ENCODE measurements at regions not wholly inside any gene's neighbourhood (a gene's known extent, or its start where the extent isn't known, plus 50 kb on each side); places are given as distances from the start of the nearest gene placed in this dataset.
A peak's percentile ranks its signal among the peaks of the same experiment; 100 is the strongest.
"Not testable (repeated sequence)": the region's sequence is repeated elsewhere in the genome, so short reads cannot be mapped to it uniquely, and the experiment has no call there.

GRCh38 chr3:153275514-153275913 is 113.5 kb downstream of the RAP2B start:
- H3K4me3 Mint-ChIP-seq, result no peak overlapping the region
- no peaks in the 10 kb centered on the region for H3K36me3 Mint-ChIP-seq (ENCODE audit: insufficient read depth)
- ATAC-seq (replicated peaks), result no peak
- H3K27ac Mint-ChIP-seq, result no peak overlapping the region
- no peaks in the 10 kb centered on the region for H3K9me3 Mint-ChIP-seq
- DNase-seq, result no peak
- peaks cover 3 to 19% of the 10 kb centered on the region in 2 donors for H3K4me1 Mint-ChIP-seq (ENCODE audit: low read depth in 2 of 2)
- no peaks in the 10 kb centered on the region for H3K27me3 Mint-ChIP-seq

GRCh38 chr3:153277029-153277428 is 115.0 kb downstream of the RAP2B start:
- DNase-seq (no peak), ATAC-seq (replicated peaks) (no peak)
- no peak overlapping the region for H3K4me3 Mint-ChIP-seq
- H3K4me1 Mint-ChIP-seq (ENCODE audit: low read depth in 2 of 2), result peaks cover 3 to 11% of the 10 kb centered on the region in 2 donors
- H3K27ac Mint-ChIP-seq, result no peak overlapping the region
- H3K27me3 Mint-ChIP-seq, result no peaks in the 10 kb centered on the region
- no peaks in the 10 kb centered on the region for H3K36me3 Mint-ChIP-seq (ENCODE audit: insufficient read depth)
- no peaks in the 10 kb centered on the region for H3K9me3 Mint-ChIP-seq

- not testable (repeated sequence) for H3K27me3 Mint-ChIP-seq; DNase-seq; H3K9me3 Mint-ChIP-seq; H3K36me3 Mint-ChIP-seq (ENCODE audit: insufficient read depth); ATAC-seq (replicated peaks); H3K4me3 Mint-ChIP-seq
- Mint-ChIP-seq H3K27ac (peak overlapping the region in 1 of 2 donors; percentile 6), H3K4me1 (ENCODE audit: low read depth in 2 of 2) (peaks cover 9 to 15% of the 10 kb centered on the region in 2 donors)
Observed at GRCh38 chr3:153281236-153281997, 119.4 kb downstream of the RAP2B start.

GRCh38 chr3:153282355-153282754 is 120.3 kb downstream of the RAP2B start:
- Mint-ChIP-seq H3K27me3 (no peaks in the 10 kb centered on the region), H3K9me3 (no peaks in the 10 kb centered on the region), H3K4me3 (no peak overlapping the region), H3K4me1 (ENCODE audit: low read depth in 2 of 2) (peaks cover 13 to 20% of the 10 kb centered on the region in 2 donors), H3K27ac (peak overlapping the region in 1 of 2 donors; percentile 6), H3K36me3 (ENCODE audit: insufficient read depth) (no peaks in the 10 kb centered on the region)
- no peak for DNase-seq
- no peak for ATAC-seq (replicated peaks)

- ATAC-seq (replicated peaks), result peak; percentile 86
- H3K4me3 Mint-ChIP-seq, result peak overlapping the region; percentile 9 to 37
- H3K4me1 Mint-ChIP-seq (ENCODE audit: low read depth in 2 of 2), result peaks cover 28 to 38% of the 10 kb centered on the region in 2 donors
- H3K36me3 Mint-ChIP-seq (ENCODE audit: insufficient read depth), result no peaks in the 10 kb centered on the region
- peak in 1 of 3 experiments; percentile 23 for DNase-seq
- no peaks in the 10 kb centered on the region for H3K9me3 Mint-ChIP-seq
- H3K27ac Mint-ChIP-seq, result peak overlapping the region; percentile 76 to 90
- no peaks in the 10 kb centered on the region for H3K27me3 Mint-ChIP-seq
Observed at GRCh38 chr3:153284282-153284938, 122.4 kb downstream of the RAP2B start.

- Mint-ChIP-seq H3K36me3 (ENCODE audit: insufficient read depth) (no peaks in the 10 kb centered on the region), H3K9me3 (no peaks in the 10 kb centered on the region), H3K27ac (peak overlapping the region; percentile 76 to 90), H3K4me3 (peak overlapping the region; percentile 18), H3K4me1 (ENCODE audit: low read depth in 2 of 2) (peaks cover 30 to 43% of the 10 kb centered on the region in 2 donors), H3K27me3 (no peaks in the 10 kb centered on the region)
- no peak for DNase-seq
- no peak for ATAC-seq (replicated peaks)
Observed at GRCh38 chr3:153285194-153285641, 123.2 kb downstream of the RAP2B start.

- no peaks in the 10 kb centered on the region for H3K27me3 Mint-ChIP-seq
- DNase-seq (no peak), ATAC-seq (replicated peaks) (no peak)
- no peaks in the 10 kb centered on the region for H3K36me3 Mint-ChIP-seq (ENCODE audit: insufficient read depth)
- H3K27ac Mint-ChIP-seq, result peak overlapping the region; percentile 76 to 90
- H3K4me3 Mint-ChIP-seq, result peak overlapping the region in 1 of 2 donors; percentile 57
- no peaks in the 10 kb centered on the region for H3K9me3 Mint-ChIP-seq
- H3K4me1 Mint-ChIP-seq (ENCODE audit: low read depth in 2 of 2), result peaks cover 31 to 51% of the 10 kb centered on the region in 2 donors
Observed at GRCh38 chr3:153285982-153286381, 124.0 kb downstream of the RAP2B start.

- H3K4me3 Mint-ChIP-seq, result peak overlapping the region in 1 of 2 donors; percentile 30
- peaks cover 37 to 60% of the 10 kb centered on the region in 2 donors for H3K4me1 Mint-ChIP-seq (ENCODE audit: low read depth in 2 of 2)
- H3K27me3 Mint-ChIP-seq, result no peaks in the 10 kb centered on the region
- no peaks in the 10 kb centered on the region for H3K36me3 Mint-ChIP-seq (ENCODE audit: insufficient read depth)
- H3K9me3 Mint-ChIP-seq, result no peaks in the 10 kb centered on the region
- H3K27ac Mint-ChIP-seq, result peak overlapping the region; percentile 2 to 82
- DNase-seq, result no peak
- ATAC-seq (replicated peaks), result no peak
Observed at GRCh38 chr3:153287017-153287416, 125.0 kb downstream of the RAP2B start.

GRCh38 chr3:153289334-153289808 is 127.3 kb downstream of the RAP2B start:
- H3K9me3 Mint-ChIP-seq, result no peaks in the 10 kb centered on the region
- H3K27ac Mint-ChIP-seq, result peak overlapping the region in 1 of 2 donors; percentile 77
- no peak overlapping the region for H3K4me3 Mint-ChIP-seq
- H3K27me3 Mint-ChIP-seq, result no peaks in the 10 kb centered on the region
- DNase-seq (no peak), ATAC-seq (replicated peaks) (no peak)
- no peaks in the 10 kb centered on the region for H3K36me3 Mint-ChIP-seq (ENCODE audit: insufficient read depth)
- peaks cover 35 to 56% of the 10 kb centered on the region in 2 donors for H3K4me1 Mint-ChIP-seq (ENCODE audit: low read depth in 2 of 2)

GRCh38 chr3:153290268-153291015 is 128.4 kb downstream of the RAP2B start:
- Mint-ChIP-seq H3K9me3 (no peaks in the 10 kb centered on the region), H3K27ac (no peak overlapping the region), H3K4me1 (ENCODE audit: low read depth in 2 of 2) (peaks cover 34 to 53% of the 10 kb centered on the region in 2 donors), H3K36me3 (ENCODE audit: insufficient read depth) (no peaks in the 10 kb centered on the region), H3K4me3 (peak overlapping the region in 1 of 2 donors; percentile 44), H3K27me3 (no peaks in the 10 kb centered on the region)
- peak in 1 of 3 experiments; percentile 10 for DNase-seq
- ATAC-seq (replicated peaks), result peak; percentile 55

- no peak for DNase-seq
- ATAC-seq (replicated peaks), result peak; percentile 70
- Mint-ChIP-seq H3K9me3 (no peaks in the 10 kb centered on the region), H3K4me1 (ENCODE audit: low read depth in 2 of 2) (peaks cover 28 to 47% of the 10 kb centered on the region in 2 donors), H3K27me3 (no peaks in the 10 kb centered on the region), H3K27ac (peak overlapping the region; percentile 12 to 52), H3K36me3 (ENCODE audit: insufficient read depth) (no peaks in the 10 kb centered on the region), H3K4me3 (peak overlapping the region in 1 of 2 donors; percentile 1)
Observed at GRCh38 chr3:153291059-153291685, 129.1 kb downstream of the RAP2B start.

GRCh38 chr3:153293265-153293664 is 131.2 kb downstream of the RAP2B start:
- Mint-ChIP-seq H3K4me1 (ENCODE audit: low read depth in 2 of 2) (peaks cover 18 to 34% of the 10 kb centered on the region in 2 donors), H3K27ac (no peak overlapping the region), H3K4me3 (no peak overlapping the region), H3K9me3 (no peaks in the 10 kb centered on the region), H3K27me3 (no peaks in the 10 kb centered on the region), H3K36me3 (ENCODE audit: insufficient read depth) (no peaks in the 10 kb centered on the region)
- ATAC-seq (replicated peaks) (no peak), DNase-seq (no peak)

GRCh38 chr3:153295901-153296300 is 133.9 kb downstream of the RAP2B start:
- Mint-ChIP-seq H3K9me3 (no peaks in the 10 kb centered on the region), H3K4me3 (no peak overlapping the region), H3K4me1 (ENCODE audit: low read depth in 2 of 2) (peaks cover 7 to 10% of the 10 kb centered on the region in 2 donors), H3K27me3 (no peaks in the 10 kb centered on the region), H3K27ac (no peak overlapping the region), H3K36me3 (ENCODE audit: insufficient read depth) (no peaks in the 10 kb centered on the region)
- ATAC-seq (replicated peaks), result no peak
- DNase-seq, result no peak

Data from effector memory CD8-positive, alpha-beta T cell (primary cell).